B cell (primary cell): ENCODE measurements at regions not wholly inside any gene's neighbourhood (a gene's known extent, or its start where the extent isn't known, plus 50 kb on each side); places are given as distances from the start of the nearest gene placed in this dataset.

Source experiments
- EZH2 ChIP-seq: IDR thresholded peaks from 2 replicates; pipeline ENCODE4 v1.6.1; 2012; ENCODE audit warnings: borderline replicate concordance, low read depth, mild to moderate bottlenecking, moderate library complexity, low read length; ENCODE audit not compliant: insufficient read depth, poor library complexity, severe bottlenecking
- TF ChIP-seq, protein P1 (sequence below): fragments of 200-600 bp; IDR thresholded peaks from one replicate; pipeline ENCODE4 v1.8.0; 2022; ENCODE audit warnings: antibody characterized with exemption, mild to moderate bottlenecking

DNA sequence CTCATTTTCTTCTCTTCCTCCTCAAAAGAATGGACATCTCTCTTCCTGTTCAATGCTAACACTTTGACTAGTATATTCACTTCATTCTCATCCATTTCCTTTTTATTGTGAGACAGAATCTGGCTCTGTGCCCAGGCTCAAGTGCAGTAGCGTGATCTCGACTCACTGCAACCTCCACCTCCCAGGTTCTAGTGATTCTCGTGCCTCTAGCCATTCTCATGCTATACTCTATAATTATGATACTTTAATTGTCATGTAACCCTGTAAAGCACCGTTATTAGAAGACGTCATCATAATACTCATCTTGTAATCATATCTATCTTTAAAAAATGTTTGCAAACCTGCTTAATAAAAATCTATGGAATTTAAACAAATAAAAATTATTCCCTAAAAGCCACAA is 107.0 kb downstream of the SHOX2 start:
- TF ChIP-seq, protein P1, sequence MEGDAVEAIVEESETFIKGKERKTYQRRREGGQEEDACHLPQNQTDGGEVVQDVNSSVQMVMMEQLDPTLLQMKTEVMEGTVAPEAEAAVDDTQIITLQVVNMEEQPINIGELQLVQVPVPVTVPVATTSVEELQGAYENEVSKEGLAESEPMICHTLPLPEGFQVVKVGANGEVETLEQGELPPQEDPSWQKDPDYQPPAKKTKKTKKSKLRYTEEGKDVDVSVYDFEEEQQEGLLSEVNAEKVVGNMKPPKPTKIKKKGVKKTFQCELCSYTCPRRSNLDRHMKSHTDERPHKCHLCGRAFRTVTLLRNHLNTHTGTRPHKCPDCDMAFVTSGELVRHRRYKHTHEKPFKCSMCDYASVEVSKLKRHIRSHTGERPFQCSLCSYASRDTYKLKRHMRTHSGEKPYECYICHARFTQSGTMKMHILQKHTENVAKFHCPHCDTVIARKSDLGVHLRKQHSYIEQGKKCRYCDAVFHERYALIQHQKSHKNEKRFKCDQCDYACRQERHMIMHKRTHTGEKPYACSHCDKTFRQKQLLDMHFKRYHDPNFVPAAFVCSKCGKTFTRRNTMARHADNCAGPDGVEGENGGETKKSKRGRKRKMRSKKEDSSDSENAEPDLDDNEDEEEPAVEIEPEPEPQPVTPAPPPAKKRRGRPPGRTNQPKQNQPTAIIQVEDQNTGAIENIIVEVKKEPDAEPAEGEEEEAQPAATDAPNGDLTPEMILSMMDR = no peak
- TF ChIP-seq EZH2 = no peak
